ENCODE measurements at regions not wholly inside any gene's neighbourhood (a gene's known extent, or its start where the extent isn't known, plus 50 kb on each side); places are given as distances from the start of the nearest gene placed in this dataset.

DNA sequence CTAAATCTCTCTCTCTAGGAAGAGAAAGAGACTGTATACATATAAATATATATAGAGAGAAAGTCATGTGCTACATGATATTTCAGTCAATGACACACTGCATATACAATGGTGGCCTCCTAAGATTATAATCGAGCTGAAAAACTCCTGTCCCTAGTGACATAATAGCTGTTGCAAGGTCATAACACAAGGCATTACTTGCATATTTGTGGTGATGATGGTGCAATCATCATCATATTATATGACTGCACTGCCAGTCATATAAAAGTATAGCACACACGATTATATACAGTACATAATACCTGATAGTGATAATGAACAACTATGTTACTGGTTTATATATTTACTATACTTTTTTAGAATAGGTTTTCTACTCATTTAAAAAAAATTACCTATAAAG is 316.7 kb downstream of the FGFR2 start (continued):
- TF ChIP-seq, protein P1, sequence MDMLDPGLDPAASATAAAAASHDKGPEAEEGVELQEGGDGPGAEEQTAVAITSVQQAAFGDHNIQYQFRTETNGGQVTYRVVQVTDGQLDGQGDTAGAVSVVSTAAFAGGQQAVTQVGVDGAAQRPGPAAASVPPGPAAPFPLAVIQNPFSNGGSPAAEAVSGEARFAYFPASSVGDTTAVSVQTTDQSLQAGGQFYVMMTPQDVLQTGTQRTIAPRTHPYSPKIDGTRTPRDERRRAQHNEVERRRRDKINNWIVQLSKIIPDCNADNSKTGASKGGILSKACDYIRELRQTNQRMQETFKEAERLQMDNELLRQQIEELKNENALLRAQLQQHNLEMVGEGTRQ (IDR thresholded peaks at IDR 0.05; ENCODE audit: borderline replicate concordance, low read depth, low read length) = no peak

DNA sequence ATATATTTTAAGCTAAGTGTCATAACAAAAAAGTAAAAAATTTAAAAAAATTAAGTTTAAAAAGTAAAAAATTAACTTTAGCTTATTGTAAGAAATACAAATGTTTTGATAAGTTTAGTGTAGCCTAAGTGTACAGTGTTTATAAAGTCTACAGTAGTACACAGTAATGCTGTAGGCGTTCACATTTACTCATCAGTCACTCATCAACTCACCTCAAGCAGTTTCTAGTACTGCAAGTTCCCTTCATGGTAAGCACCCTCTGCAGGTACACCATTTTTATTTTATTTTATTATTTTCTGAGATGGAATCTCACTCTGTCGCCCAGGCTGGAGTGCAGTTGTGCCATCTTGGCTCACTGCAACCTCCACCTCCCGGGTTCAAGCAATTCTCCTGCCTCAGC is 316.0 kb downstream of the FGFR2 start:
- 30% methylated on average over 3 of the region's 3 CpGs for WGBS (ENCODE audit: low lambda C conversion rate)
- Histone ChIP-seq H3K79me2 (ENCODE audit: insufficient read depth) (no peaks in the 10 kb centered on the region), H3K9ac (no peak overlapping the region), H3K4me3 (ENCODE audit: low read depth in 2 of 2, low read length in 1 of 2) (no peak overlapping the region), H3K9me2 (no peaks in the 10 kb centered on the region), H2AFZ (ENCODE audit: low read depth) (no peak overlapping the region), H3F3A (replicated peaks; ENCODE audit: insufficient read depth) (no peaks in the 10 kb centered on the region), H3K9me3 (0 out of 2 replicates have a peak, but pooled peaks cover 7% of the 10 kb centered on the region), H3K27ac (ENCODE audit: low read depth in 2 of 2, low read length in 1 of 2) (no peak overlapping the region), H4K20me1 (ENCODE audit: insufficient read depth) (no peaks in the 10 kb centered on the region), H3K4me1 (ENCODE audit: control insufficient read depth in 1 of 2, insufficient read depth in 2 of 2, low read depth in 1 of 2, low read length in 1 of 2) (peaks cover 0 to 18% of the 10 kb centered on the region in 2 experiments; a peak in 2 of 4 replicates), H3K4me2 (no peak overlapping the region), H3K36me3 (replicated peaks in 1 of 2; ENCODE audit: control insufficient read depth in 1 of 2, insufficient read depth in 2 of 2, low read length in 1 of 2) (no peaks in the 10 kb centered on the region), H3K27me3 (ENCODE audit: insufficient read depth) (no peaks in the 10 kb centered on the region)
- ChIA-PET CTCF (interaction anchor here (1.6 kb wide), 1 partner anchor 17 kb away, joined by 3 read pairs; no protein-coding TSS in a partner anchor), POLR2A (no interaction called here)
- no peak for DNase-seq
- TF ChIP-seq RXRA (IDR thresholded peaks at IDR 0.05; ENCODE audit: borderline replicate concordance, low read depth) = no peak
- no peak for TF ChIP-seq SIN3A (IDR thresholded peaks at IDR 0.05; ENCODE audit: borderline replicate concordance, low read depth, low read length)
- TF ChIP-seq, protein P2, sequence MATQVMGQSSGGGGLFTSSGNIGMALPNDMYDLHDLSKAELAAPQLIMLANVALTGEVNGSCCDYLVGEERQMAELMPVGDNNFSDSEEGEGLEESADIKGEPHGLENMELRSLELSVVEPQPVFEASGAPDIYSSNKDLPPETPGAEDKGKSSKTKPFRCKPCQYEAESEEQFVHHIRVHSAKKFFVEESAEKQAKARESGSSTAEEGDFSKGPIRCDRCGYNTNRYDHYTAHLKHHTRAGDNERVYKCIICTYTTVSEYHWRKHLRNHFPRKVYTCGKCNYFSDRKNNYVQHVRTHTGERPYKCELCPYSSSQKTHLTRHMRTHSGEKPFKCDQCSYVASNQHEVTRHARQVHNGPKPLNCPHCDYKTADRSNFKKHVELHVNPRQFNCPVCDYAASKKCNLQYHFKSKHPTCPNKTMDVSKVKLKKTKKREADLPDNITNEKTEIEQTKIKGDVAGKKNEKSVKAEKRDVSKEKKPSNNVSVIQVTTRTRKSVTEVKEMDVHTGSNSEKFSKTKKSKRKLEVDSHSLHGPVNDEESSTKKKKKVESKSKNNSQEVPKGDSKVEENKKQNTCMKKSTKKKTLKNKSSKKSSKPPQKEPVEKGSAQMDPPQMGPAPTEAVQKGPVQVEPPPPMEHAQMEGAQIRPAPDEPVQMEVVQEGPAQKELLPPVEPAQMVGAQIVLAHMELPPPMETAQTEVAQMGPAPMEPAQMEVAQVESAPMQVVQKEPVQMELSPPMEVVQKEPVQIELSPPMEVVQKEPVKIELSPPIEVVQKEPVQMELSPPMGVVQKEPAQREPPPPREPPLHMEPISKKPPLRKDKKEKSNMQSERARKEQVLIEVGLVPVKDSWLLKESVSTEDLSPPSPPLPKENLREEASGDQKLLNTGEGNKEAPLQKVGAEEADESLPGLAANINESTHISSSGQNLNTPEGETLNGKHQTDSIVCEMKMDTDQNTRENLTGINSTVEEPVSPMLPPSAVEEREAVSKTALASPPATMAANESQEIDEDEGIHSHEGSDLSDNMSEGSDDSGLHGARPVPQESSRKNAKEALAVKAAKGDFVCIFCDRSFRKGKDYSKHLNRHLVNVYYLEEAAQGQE (IDR thresholded peaks at IDR 0.05; ENCODE audit: low read depth, low read length) = no peak
- no peak for TF ChIP-seq MXI1 (IDR thresholded peaks at IDR 0.05; ENCODE audit: low read depth, low read length)
- TF ChIP-seq RAD21 (IDR thresholded peaks at IDR 0.05; ENCODE audit: low read length) = no peak
- no peak for TF ChIP-seq GABPA (IDR thresholded peaks at IDR 0.05; ENCODE audit: low read depth)
- TF ChIP-seq MEF2A (IDR thresholded peaks at IDR 0.05; ENCODE audit: borderline replicate concordance, low read depth) = no peak
- TF ChIP-seq, protein P3, sequence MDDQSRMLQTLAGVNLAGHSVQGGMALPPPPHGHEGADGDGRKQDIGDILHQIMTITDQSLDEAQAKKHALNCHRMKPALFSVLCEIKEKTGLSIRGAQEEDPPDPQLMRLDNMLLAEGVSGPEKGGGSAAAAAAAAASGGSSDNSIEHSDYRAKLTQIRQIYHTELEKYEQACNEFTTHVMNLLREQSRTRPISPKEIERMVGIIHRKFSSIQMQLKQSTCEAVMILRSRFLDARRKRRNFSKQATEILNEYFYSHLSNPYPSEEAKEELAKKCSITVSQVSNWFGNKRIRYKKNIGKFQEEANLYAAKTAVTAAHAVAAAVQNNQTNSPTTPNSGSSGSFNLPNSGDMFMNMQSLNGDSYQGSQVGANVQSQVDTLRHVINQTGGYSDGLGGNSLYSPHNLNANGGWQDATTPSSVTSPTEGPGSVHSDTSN (IDR thresholded peaks at IDR 0.05) = no peak
- TF ChIP-seq FOXM1 (IDR thresholded peaks at IDR 0.05; ENCODE audit: low read depth) = no peak
- no peak for TF ChIP-seq NFIC (IDR thresholded peaks at IDR 0.05; ENCODE audit: borderline replicate concordance)
- TF ChIP-seq, protein P4, sequence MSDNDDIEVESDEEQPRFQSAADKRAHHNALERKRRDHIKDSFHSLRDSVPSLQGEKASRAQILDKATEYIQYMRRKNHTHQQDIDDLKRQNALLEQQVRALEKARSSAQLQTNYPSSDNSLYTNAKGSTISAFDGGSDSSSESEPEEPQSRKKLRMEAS (IDR thresholded peaks at IDR 0.05; ENCODE audit: low read depth) = no peak
- TF ChIP-seq CHD2 (IDR thresholded peaks at IDR 0.05; ENCODE audit: low read length, partially characterized antibody) = no peak
- TF ChIP-seq YY1 (IDR thresholded peaks at IDR 0.05; ENCODE audit: low read depth) = no peak
- TF ChIP-seq TEAD4 (IDR thresholded peaks at IDR 0.05; ENCODE audit: borderline replicate concordance, insufficient read depth) = no peak
- TF ChIP-seq, protein P5, sequence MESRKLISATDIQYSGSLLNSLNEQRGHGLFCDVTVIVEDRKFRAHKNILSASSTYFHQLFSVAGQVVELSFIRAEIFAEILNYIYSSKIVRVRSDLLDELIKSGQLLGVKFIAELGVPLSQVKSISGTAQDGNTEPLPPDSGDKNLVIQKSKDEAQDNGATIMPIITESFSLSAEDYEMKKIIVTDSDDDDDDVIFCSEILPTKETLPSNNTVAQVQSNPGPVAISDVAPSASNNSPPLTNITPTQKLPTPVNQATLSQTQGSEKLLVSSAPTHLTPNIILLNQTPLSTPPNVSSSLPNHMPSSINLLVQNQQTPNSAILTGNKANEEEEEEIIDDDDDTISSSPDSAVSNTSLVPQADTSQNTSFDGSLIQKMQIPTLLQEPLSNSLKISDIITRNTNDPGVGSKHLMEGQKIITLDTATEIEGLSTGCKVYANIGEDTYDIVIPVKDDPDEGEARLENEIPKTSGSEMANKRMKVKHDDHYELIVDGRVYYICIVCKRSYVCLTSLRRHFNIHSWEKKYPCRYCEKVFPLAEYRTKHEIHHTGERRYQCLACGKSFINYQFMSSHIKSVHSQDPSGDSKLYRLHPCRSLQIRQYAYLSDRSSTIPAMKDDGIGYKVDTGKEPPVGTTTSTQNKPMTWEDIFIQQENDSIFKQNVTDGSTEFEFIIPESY (IDR thresholded peaks at IDR 0.05; ENCODE audit: borderline replicate concordance, low read depth) = no peak
- TF ChIP-seq, protein P6, sequence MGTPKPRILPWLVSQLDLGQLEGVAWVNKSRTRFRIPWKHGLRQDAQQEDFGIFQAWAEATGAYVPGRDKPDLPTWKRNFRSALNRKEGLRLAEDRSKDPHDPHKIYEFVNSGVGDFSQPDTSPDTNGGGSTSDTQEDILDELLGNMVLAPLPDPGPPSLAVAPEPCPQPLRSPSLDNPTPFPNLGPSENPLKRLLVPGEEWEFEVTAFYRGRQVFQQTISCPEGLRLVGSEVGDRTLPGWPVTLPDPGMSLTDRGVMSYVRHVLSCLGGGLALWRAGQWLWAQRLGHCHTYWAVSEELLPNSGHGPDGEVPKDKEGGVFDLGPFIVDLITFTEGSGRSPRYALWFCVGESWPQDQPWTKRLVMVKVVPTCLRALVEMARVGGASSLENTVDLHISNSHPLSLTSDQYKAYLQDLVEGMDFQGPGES (IDR thresholded peaks at IDR 0.05; ENCODE audit: low read depth, low read length) = no peak
- TF ChIP-seq JUND (IDR thresholded peaks at IDR 0.05) = no peak
- TF ChIP-seq, protein P7, sequence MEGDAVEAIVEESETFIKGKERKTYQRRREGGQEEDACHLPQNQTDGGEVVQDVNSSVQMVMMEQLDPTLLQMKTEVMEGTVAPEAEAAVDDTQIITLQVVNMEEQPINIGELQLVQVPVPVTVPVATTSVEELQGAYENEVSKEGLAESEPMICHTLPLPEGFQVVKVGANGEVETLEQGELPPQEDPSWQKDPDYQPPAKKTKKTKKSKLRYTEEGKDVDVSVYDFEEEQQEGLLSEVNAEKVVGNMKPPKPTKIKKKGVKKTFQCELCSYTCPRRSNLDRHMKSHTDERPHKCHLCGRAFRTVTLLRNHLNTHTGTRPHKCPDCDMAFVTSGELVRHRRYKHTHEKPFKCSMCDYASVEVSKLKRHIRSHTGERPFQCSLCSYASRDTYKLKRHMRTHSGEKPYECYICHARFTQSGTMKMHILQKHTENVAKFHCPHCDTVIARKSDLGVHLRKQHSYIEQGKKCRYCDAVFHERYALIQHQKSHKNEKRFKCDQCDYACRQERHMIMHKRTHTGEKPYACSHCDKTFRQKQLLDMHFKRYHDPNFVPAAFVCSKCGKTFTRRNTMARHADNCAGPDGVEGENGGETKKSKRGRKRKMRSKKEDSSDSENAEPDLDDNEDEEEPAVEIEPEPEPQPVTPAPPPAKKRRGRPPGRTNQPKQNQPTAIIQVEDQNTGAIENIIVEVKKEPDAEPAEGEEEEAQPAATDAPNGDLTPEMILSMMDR (IDR thresholded peaks at IDR 0.05) = no peak

All from SK-N-SH (cell line).